ENCODE measurements at regions not wholly inside any gene's neighbourhood (a gene's known extent, or its start where the extent isn't known, plus 50 kb on each side); places are given as distances from the start of the nearest gene placed in this dataset.

DNA sequence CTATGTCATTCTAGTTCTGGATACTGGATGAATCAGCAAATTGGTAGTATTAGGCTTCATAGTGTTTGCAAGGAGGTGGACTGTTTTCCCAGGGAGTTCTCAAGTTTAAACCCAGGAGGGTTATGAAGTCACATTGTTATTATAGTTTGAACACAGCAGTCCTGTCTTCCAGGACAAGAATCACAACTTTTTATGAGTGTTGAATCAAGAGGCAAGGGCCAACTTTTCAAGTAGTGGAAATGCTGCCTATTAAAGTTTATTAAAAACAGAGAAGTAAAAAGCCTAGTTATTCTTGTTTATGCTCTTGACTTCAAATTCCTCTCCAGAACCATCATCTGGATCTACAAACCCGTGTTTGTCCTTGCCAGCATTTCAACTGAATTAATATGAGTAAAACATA lies 86.3 kb upstream of the GOT2 start:
- 43 to 56% methylated on average over 1 of the region's 1 CpG for WGBS, 2 donors
- no peak for DNase-seq
- TF ChIP-seq, protein P1, sequence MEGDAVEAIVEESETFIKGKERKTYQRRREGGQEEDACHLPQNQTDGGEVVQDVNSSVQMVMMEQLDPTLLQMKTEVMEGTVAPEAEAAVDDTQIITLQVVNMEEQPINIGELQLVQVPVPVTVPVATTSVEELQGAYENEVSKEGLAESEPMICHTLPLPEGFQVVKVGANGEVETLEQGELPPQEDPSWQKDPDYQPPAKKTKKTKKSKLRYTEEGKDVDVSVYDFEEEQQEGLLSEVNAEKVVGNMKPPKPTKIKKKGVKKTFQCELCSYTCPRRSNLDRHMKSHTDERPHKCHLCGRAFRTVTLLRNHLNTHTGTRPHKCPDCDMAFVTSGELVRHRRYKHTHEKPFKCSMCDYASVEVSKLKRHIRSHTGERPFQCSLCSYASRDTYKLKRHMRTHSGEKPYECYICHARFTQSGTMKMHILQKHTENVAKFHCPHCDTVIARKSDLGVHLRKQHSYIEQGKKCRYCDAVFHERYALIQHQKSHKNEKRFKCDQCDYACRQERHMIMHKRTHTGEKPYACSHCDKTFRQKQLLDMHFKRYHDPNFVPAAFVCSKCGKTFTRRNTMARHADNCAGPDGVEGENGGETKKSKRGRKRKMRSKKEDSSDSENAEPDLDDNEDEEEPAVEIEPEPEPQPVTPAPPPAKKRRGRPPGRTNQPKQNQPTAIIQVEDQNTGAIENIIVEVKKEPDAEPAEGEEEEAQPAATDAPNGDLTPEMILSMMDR (IDR thresholded peaks at IDR 0.05), result no peak
- no peak for TF ChIP-seq POLR2A (IDR thresholded peaks at IDR 0.05)

DNA sequence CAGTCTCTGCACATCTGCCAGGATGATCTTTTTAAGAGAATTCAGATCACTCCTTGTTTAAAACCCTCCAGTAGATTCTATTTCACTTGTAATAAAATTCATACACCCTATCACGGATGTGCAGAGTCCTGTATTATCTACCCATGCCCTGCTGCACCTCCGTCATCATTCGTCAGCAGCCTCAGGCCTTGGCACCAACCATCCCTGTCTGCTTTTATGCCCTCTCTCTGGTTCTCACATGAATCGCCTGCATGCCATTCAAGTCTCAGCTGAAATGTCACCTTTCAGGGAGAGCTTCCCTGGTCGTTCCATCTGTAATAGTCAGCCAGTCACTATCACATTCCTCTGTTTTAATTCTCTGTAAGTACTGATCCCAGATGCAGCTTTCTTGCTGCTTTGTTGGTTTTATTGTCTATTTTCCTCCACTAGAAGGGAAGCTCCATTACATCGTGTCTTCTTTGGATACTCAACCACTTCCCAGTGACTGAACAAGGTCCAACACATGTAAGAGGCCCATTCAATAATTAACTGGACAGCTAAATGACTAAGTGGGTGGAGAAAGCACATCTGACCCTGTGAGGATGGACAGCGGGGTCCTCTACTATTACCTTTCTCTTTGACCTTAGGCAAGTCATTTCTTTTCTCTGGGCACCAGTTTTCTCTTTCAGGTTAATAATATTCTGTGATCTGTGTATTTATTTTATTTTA lies 81.2 kb upstream of the GOT2 start:
- ATAC-seq (no peak), DNase-seq (no peak)
- Histone ChIP-seq H3K4me1 (no peaks in the 10 kb centered on the region), H3K4me3 (no peak overlapping the region), H3K27me3 (no peaks in the 10 kb centered on the region), H3K9me3 (no peaks in the 10 kb centered on the region), H3K27ac (no peak overlapping the region), H3K36me3 (replicated peaks in 1 of 2; ENCODE audit: insufficient read depth in 1 of 2, low read depth in 2 of 2) (no peaks in the 10 kb centered on the region)
- no peak for TF ChIP-seq POLR2A (IDR thresholded peaks at IDR 0.05)
- TF ChIP-seq, protein P1 (IDR thresholded peaks at IDR 0.05), result no peak
- WGBS, 2 donors, result 57 to 67% methylated on average over 7 of the region's 7 CpGs
- intact Hi-C loops (cut with DNase I), result no loop called here

More for the DNA sequence above, 86.3 kb upstream of the GOT2 start:
- H3K4me3 ChIP-seq, result no peak overlapping the region
- no peak overlapping the region for H3K27ac ChIP-seq
- intact Hi-C loops (cut with DNase I), result no loop called here
- H3K27me3 ChIP-seq, result no peaks in the 10 kb centered on the region
- no peak for ATAC-seq
- no peaks in the 10 kb centered on the region for H3K9me3 ChIP-seq
- no peaks in the 10 kb centered on the region for H3K36me3 ChIP-seq (replicated peaks in 1 of 2; ENCODE audit: insufficient read depth in 1 of 2, low read depth in 2 of 2)
- H3K4me1 ChIP-seq, result no peaks in the 10 kb centered on the region

DNA sequence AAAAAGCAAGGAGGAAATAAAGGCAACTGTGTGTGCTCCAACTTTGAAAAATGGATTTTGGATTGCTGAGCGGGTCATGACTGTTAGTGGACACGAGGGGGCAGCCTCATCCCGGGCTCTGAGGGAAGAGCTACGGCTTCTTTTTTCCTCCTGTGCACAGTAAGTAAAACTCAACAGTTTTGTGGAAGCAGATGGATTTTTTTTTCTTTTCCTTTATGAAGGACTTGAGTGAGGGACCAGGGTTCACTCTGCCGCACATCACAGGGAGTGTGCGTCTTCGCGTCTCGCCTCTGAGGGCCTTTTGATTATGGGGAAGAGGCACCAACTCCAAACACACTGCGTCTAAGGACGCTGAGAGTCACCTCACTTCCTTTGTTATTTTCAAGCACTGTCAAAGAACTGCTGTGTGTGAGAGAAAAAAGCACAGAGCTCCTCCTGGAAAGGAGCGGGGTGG lies 80.3 kb upstream of the GOT2 start:
- peak; percentile 69 for ATAC-seq
- peak; percentile 34 to 52 (median 48) for DNase-seq
- Histone ChIP-seq H3K4me1 (no peaks in the 10 kb centered on the region), H3K27ac (no peak overlapping the region), H3K9me3 (no peaks in the 10 kb centered on the region), H3K36me3 (replicated peaks in 1 of 2; ENCODE audit: insufficient read depth in 1 of 2, low read depth in 2 of 2) (no peaks in the 10 kb centered on the region), H3K27me3 (no peaks in the 10 kb centered on the region), H3K4me3 (no peak overlapping the region)
- TF ChIP-seq, protein P1 (IDR thresholded peaks at IDR 0.05), result peak; percentile 69 to 83 (median 70)
- no peak for TF ChIP-seq POLR2A (IDR thresholded peaks at IDR 0.05)
- intact Hi-C loops (cut with DNase I), result no loop called here
- 0 to 1% methylated on average over 12 of the region's 12 CpGs for WGBS, 2 donors

DNA sequence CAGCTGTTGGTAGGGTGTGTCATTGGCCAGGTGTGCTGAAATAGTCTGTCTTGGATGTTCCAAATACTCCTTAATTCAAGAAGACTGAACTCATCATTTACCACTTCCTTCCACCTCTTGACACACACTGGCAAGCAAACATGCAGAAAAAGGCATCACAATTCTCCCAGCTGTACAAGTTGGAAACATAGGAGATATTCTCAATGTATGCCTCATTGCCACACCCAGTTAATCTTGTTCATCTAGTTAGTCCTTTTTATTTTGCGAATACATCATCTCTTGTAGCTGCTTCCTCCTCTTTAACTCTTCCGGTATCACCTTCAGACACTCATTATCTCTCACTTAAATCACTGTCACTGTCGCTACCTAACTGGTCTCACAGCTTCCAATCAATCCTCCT lies 75.1 kb upstream of the GOT2 start:
- WGBS, 2 donors, result 54 to 67% methylated on average over 3 of the region's 3 CpGs
- Histone ChIP-seq H3K4me3 (no peak overlapping the region), H3K27me3 (no peaks in the 10 kb centered on the region), H3K27ac (no peak overlapping the region), H3K9me3 (no peaks in the 10 kb centered on the region), H3K36me3 (replicated peaks in 1 of 2; ENCODE audit: insufficient read depth in 1 of 2, low read depth in 2 of 2) (no peaks in the 10 kb centered on the region), H3K4me1 (no peaks in the 10 kb centered on the region)
- DNase-seq (no peak), ATAC-seq (no peak)
- intact Hi-C loops (cut with DNase I), result no loop called here
- no peak for TF ChIP-seq POLR2A (IDR thresholded peaks at IDR 0.05)
- TF ChIP-seq, protein P1 (IDR thresholded peaks at IDR 0.05), result no peak

DNA sequence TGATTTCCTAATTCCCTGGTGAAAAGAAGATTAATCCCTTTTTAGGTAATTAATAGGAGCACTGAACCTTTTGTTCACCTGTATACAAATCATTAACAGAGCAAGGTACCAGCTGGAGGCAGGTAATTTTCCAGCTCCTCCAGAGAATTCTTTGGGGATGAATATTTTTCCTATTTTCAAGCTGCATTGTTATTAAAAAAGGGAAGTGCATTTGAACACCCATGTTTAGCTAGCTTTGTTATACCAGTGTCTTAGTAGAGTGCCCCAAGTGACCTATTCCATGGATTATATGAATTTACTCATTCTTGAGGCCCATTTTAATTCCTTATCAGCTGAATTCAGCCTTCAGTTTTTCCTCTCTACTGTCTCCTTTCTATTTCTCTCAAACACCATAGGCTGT lies 73.2 kb upstream of the GOT2 start:
- no peaks in the 10 kb centered on the region for H3K36me3 ChIP-seq (replicated peaks in 1 of 2; ENCODE audit: insufficient read depth in 1 of 2, low read depth in 2 of 2)
- intact Hi-C loops (cut with DNase I), result no loop called here
- H3K4me3 ChIP-seq, result no peak overlapping the region
- ATAC-seq (no peak), DNase-seq (no peak)
- H3K9me3 ChIP-seq, result peaks cover 0 to 7% (median 0%) of the 10 kb centered on the region in 3 donors
- TF ChIP-seq, protein P1 (IDR thresholded peaks at IDR 0.05), result no peak
- H3K4me1 ChIP-seq, result no peaks in the 10 kb centered on the region
- no peaks in the 10 kb centered on the region for H3K27me3 ChIP-seq
- no peak overlapping the region for H3K27ac ChIP-seq
